GM12878 (cell line): ENCODE measurements at regions not wholly inside any gene's neighbourhood (a gene's known extent, or its start where the extent isn't known, plus 50 kb on each side); places are given as distances from the start of the nearest gene placed in this dataset.

Experiments
- ATAC-seq: fragments of 200-7000 bp; cut with Tn5 transposase; 3 replicates; pipeline ENCODE4 v1.9.1; 2020; ENCODE audit warnings: mild to moderate bottlenecking, moderate library complexity
- BruUV-seq: library from RNA; stranded (reverse); fragments of 400-500 nt; replicated peaks from 2 replicates; lab custom pipeline; 2021; lab: Mats Ljungman, UMichigan
- CTCF ChIA-PET: fragments of 300-600 bp; sonication (Branson Sonifier 250); formaldehyde crosslinking; extraction: SDS; loops from one replicate; lab custom pipeline; 2021; ENCODE audit warnings: inconsistent platforms; lab: Yijun Ruan, JAX
- POLR2A ChIA-PET: fragments of 350-600 bp; formaldehyde crosslinking; extraction: SDS; loops from one replicate; lab custom pipeline; 2021; ENCODE audit warnings: inconsistent platforms; lab: Charles Lee
- RAD21 ChIA-PET: fragments of 300-600 bp; sonication (Branson Sonifier 250); formaldehyde crosslinking; loops from one replicate; lab custom pipeline; 2023; ENCODE audit warnings: antibody characterized with exemption; ENCODE audit not compliant: unreplicated experiment; lab: Charles Lee
- SMC1A ChIA-PET: fragments of 300-600 bp; sonication (Branson Sonifier 250); formaldehyde crosslinking; loops from one replicate; lab custom pipeline; 2023; ENCODE audit not compliant: unreplicated experiment, uncharacterized antibody; lab: Charles Lee
- DNase-seq: peaks from one replicate; pipeline ENCODE4 v3.0.0-alpha.2; 2011; ENCODE audit warnings: low read depth, low spot score
- FAIRE-seq: peaks from 3 replicates; lab custom pipeline; 2011; peaks lifted over from hg19 to GRCh38; lab: Jason Lieb, UNC
- H2AFZ ChIP-seq: 2 replicates; pipeline ENCODE4 v1.6.0; 2011; ENCODE audit warnings: low read depth, low read length, control low read depth; ENCODE audit not compliant: control insufficient read depth
- H3K27ac ChIP-seq: 2 replicates; pipeline ENCODE4 v1.5.1; 2011; ENCODE audit warnings: control low read depth; ENCODE audit not compliant: control insufficient read depth, insufficient read depth
- H3K27me3 ChIP-seq, 2 experiments: replicated peaks in 1 of 2; 2 replicates each; pipeline versions ENCODE4 v1.6.0 to v1.6.1; 2011; ENCODE audit warnings: low read length in 1 of 2; ENCODE audit not compliant: control insufficient read depth in 2 of 2, insufficient read depth in 2 of 2
- H3K36me3 ChIP-seq, 2 experiments: 2 replicates each; pipeline ENCODE4 v1.5.1; 2011; ENCODE audit warnings: low read length in 1 of 2; ENCODE audit not compliant: control insufficient read depth in 2 of 2, insufficient read depth in 2 of 2
- H3K4me1 ChIP-seq: 2 replicates; pipeline ENCODE4 v1.6.1; 2011; ENCODE audit warnings: mild to moderate bottlenecking, low read length, moderate library complexity, mixed read lengths; ENCODE audit not compliant: control insufficient read depth, insufficient read depth
- H3K4me2 ChIP-seq: 2 replicates; pipeline ENCODE4 v1.6.0; 2011; ENCODE audit warnings: control low read depth; ENCODE audit not compliant: control insufficient read depth, insufficient read depth
- H3K4me3 ChIP-seq: fragments of 200-600 bp; sonication (generic); 2 replicates; pipeline ENCODE4 v1.5.1; 2016
- H3K79me2 ChIP-seq: 2 replicates; pipeline ENCODE4 v1.6.0; 2011; ENCODE audit warnings: low read length; ENCODE audit not compliant: control insufficient read depth, insufficient read depth
- H3K9ac ChIP-seq: 2 replicates; pipeline ENCODE4 v1.8.0; 2011; ENCODE audit warnings: low read length, control low read depth, mixed read lengths; ENCODE audit not compliant: control insufficient read depth, insufficient read depth
- H3K9me3 ChIP-seq: replicated peaks from 3 replicates; pipeline ENCODE4 v1.5.1; 2011; ENCODE audit warnings: mild to moderate bottlenecking, low read length; ENCODE audit not compliant: control insufficient read depth, insufficient read depth
- H4K20me1 ChIP-seq: 2 replicates; pipeline ENCODE4 v1.6.0; 2011; ENCODE audit not compliant: control insufficient read depth, insufficient read depth
- CBX3 ChIP-seq: fragments of 200-600 bp; sonication (generic); IDR thresholded peaks from 2 replicates; pipeline ENCODE4 v1.6.1; 2016; ENCODE audit warnings: low read depth, borderline replicate concordance
- CHD2 ChIP-seq: IDR thresholded peaks from 2 replicates; pipeline ENCODE4 v1.6.1; 2011; ENCODE audit warnings: low read depth, low read length, improper control_type of control experiment, borderline replicate concordance
- POLR2AphosphoS2 ChIP-seq: IDR thresholded peaks from 2 replicates; pipeline ENCODE4 v1.6.1; 2011; ENCODE audit warnings: low read depth, mild to moderate bottlenecking, low read length, improper control_type of control experiment, moderate library complexity
- POLR2AphosphoS5 ChIP-seq: IDR thresholded peaks from 2 replicates; pipeline ENCODE4 v1.6.1; 2011; ENCODE audit warnings: mild to moderate bottlenecking, low read length, inconsistent platforms
- RAD51 ChIP-seq: fragments of 450-650 bp; IDR thresholded peaks from 2 replicates; pipeline ENCODE4 v1.6.1; 2016; ENCODE audit warnings: moderate library complexity, mild to moderate bottlenecking, inconsistent platforms
- SKIL ChIP-seq: fragments of 450-650 bp; IDR thresholded peaks from 2 replicates; pipeline ENCODE4 v1.6.1; 2017; ENCODE audit warnings: mild to moderate bottlenecking, low read depth, inconsistent platforms; ENCODE audit not compliant: poor library complexity, severe bottlenecking
- SPI1 ChIP-seq: IDR thresholded peaks from 2 replicates; pipeline ENCODE4 v1.6.1; 2011; ENCODE audit warnings: low read depth, mild to moderate bottlenecking, low read length, moderate library complexity, borderline replicate concordance; ENCODE audit not compliant: insufficient read depth
- ZBTB4 ChIP-seq: fragments of 450-650 bp; formaldehyde crosslinking; IDR thresholded peaks from 2 replicates; pipeline ENCODE4 v1.4.0; 2022; ENCODE audit warnings: mild to moderate bottlenecking, moderate library complexity
- WGBS: methylation state at CpG from one replicate; pipeline ENCODE4 v1.1.6; 2016; ENCODE audit warnings: low lambda C conversion rate; ENCODE audit not compliant: insufficient replicate concordance, insufficient coverage; ENCODE audit errors: missing lambda C conversion rate; 5-methylcytosine and 5-hydroxymethylcytosine counted together
- in situ Hi-C: fragments of 300-500 bp; cut with MboI; formaldehyde crosslinking; loops from 9 replicates; pipeline ENCODE4 v1.14.3; 2018; ENCODE audit warnings: mixed read lengths
- intact Hi-C: fragments of 100-400 bp; cut with micrococcal nuclease; formaldehyde crosslinking; loops from one replicate; pipeline ENCODE4 v1.14.2; 2022; ENCODE audit not compliant: unreplicated experiment
- TF ChIP-seq, protein P1 (sequence below): IDR thresholded peaks from 2 replicates; pipeline ENCODE4 v1.6.1; 2011; ENCODE audit warnings: borderline replicate concordance, low read depth, mild to moderate bottlenecking, moderate library complexity, mixed read lengths, low read length; ENCODE audit not compliant: insufficient read depth; ENCODE audit errors: extremely low read length
- TF ChIP-seq, protein P2 (sequence below): IDR thresholded peaks from 2 replicates; pipeline ENCODE4 v1.6.1; 2012; ENCODE audit warnings: improper control_type of control experiment, low read depth, low read length; ENCODE audit not compliant: insufficient replicate concordance

DNA sequence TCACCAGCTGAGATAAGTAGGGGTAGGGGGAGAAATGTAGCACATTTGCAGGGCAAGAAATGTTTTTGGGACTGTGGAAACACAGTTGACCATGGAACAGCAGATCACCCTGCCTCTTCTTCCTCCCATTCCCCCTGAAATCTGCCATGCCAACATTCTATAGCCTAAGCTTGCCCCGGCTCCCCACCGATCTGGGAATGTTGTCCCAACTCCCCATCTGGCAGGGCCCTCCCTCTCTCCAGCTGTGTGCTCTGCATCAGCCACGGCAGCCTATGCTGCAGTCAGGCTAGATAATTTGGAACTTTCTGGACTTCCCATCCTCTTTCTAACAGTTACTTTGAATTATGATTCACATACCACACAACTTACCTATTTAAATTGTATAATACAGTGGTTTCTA is 425.1 kb upstream of the RAB6C start:
- no peaks in the 10 kb centered on the region for H4K20me1 ChIP-seq
- no peak overlapping the region for H3K27ac ChIP-seq
- DNase-seq: no peak
- no peaks in the 10 kb centered on the region for H3K36me3 ChIP-seq
- no peaks in the 10 kb centered on the region for H3K9me3 ChIP-seq
- no peak overlapping the region for H3K9ac ChIP-seq
- WGBS: 3% methylated on average over 3 of the region's 3 CpGs
- H3K4me2 ChIP-seq: no peak overlapping the region
- CTCF ChIA-PET: no interaction called here
- no peak overlapping the region for H3K4me3 ChIP-seq
- RAD21 ChIA-PET: no interaction called here
- H3K27me3 ChIP-seq: no peaks in the 10 kb centered on the region
- H3K79me2 ChIP-seq: no peaks in the 10 kb centered on the region
- no peak for ATAC-seq
- POLR2A ChIA-PET: no interaction called here
- in situ Hi-C loops (no loop called here), intact Hi-C loops (no loop called here)
- SMC1A ChIA-PET: no interaction called here
- no TSS peak for BruUV-seq
- no peak for FAIRE-seq
- H2AFZ ChIP-seq: no peak overlapping the region
- H3K4me1 ChIP-seq: no peaks in the 10 kb centered on the region
- TF ChIP-seq, protein P1, sequence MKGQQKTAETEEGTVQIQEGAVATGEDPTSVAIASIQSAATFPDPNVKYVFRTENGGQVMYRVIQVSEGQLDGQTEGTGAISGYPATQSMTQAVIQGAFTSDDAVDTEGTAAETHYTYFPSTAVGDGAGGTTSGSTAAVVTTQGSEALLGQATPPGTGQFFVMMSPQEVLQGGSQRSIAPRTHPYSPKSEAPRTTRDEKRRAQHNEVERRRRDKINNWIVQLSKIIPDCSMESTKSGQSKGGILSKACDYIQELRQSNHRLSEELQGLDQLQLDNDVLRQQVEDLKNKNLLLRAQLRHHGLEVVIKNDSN: no peak
- TF ChIP-seq POLR2AphosphoS5 (no peak), ZBTB4 (CRISPR knock-in tag) (no peak), CBX3 (no peak), POLR2AphosphoS2 (no peak), SPI1 (no peak), SKIL (no peak), RAD51 (no peak), CHD2 (no peak)
- TF ChIP-seq, protein P2, sequence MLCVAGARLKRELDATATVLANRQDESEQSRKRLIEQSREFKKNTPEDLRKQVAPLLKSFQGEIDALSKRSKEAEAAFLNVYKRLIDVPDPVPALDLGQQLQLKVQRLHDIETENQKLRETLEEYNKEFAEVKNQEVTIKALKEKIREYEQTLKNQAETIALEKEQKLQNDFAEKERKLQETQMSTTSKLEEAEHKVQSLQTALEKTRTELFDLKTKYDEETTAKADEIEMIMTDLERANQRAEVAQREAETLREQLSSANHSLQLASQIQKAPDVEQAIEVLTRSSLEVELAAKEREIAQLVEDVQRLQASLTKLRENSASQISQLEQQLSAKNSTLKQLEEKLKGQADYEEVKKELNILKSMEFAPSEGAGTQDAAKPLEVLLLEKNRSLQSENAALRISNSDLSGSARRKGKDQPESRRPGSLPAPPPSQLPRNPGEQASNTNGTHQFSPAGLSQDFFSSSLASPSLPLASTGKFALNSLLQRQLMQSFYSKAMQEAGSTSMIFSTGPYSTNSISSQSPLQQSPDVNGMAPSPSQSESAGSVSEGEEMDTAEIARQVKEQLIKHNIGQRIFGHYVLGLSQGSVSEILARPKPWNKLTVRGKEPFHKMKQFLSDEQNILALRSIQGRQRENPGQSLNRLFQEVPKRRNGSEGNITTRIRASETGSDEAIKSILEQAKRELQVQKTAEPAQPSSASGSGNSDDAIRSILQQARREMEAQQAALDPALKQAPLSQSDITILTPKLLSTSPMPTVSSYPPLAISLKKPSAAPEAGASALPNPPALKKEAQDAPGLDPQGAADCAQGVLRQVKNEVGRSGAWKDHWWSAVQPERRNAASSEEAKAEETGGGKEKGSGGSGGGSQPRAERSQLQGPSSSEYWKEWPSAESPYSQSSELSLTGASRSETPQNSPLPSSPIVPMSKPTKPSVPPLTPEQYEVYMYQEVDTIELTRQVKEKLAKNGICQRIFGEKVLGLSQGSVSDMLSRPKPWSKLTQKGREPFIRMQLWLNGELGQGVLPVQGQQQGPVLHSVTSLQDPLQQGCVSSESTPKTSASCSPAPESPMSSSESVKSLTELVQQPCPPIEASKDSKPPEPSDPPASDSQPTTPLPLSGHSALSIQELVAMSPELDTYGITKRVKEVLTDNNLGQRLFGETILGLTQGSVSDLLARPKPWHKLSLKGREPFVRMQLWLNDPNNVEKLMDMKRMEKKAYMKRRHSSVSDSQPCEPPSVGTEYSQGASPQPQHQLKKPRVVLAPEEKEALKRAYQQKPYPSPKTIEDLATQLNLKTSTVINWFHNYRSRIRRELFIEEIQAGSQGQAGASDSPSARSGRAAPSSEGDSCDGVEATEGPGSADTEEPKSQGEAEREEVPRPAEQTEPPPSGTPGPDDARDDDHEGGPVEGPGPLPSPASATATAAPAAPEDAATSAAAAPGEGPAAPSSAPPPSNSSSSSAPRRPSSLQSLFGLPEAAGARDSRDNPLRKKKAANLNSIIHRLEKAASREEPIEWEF: no peak
